ENCODE measurements at regions not wholly inside any gene's neighbourhood (a gene's known extent, or its start where the extent isn't known, plus 50 kb on each side); places are given as distances from the start of the nearest gene placed in this dataset.
"Not testable (repeated sequence)": the region's sequence is repeated elsewhere in the genome, so short reads cannot be mapped to it uniquely, and the experiment has no call there.

DNA sequence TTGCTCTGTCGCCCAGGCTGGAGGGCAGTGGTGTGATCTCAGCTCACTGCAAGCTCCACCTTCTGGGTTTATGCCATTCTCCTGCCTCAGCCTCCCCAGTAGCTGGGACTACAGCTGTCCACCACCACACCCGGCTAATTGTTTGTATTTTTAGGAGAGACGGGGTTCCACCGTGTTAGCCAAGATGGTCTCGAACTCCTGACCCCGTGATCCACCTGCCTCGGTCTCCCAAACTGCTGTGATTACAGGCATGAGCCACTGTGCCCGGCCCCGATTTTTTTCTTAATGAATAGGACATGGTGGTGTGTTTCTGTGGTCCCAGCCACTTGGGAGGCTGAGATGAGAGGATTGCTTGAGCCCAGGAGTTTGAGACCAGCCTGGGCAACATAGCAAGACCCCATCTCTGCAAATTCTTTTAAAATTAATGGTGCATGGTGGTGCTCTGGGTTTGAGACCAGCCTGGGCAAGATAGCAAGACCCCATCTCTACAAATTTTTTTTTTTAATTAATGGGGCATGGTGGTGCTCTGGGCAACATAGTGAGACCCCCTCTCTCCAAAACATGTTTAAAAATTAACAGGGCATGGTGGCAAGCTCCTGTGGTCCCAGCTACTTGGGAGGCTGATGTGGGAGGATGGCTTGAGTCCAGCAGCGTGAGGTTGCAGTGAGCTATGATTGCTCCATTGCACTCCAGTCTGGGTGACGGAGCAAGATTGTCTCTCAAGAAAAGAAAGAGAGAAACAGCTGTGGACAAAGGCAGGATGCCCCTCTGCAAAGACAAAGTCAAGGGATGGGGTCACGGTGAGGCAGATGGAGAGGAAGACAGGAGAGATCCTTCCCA, 4497.2 kb upstream of the OR11H1 start:
- H3K9ac ChIP-seq (ENCODE audit: control insufficient read depth, insufficient read depth, low read length); ATAC-seq; intact Hi-C loops (cut with micrococcal nuclease; ENCODE audit: unreplicated experiment); H3K4me1 ChIP-seq (ENCODE audit: control insufficient read depth, insufficient read depth, low read length); RAD21 ChIA-PET (ENCODE audit: unreplicated experiment); H3K27ac ChIP-seq (ENCODE audit: control insufficient read depth, insufficient read depth); H3K4me3 ChIP-seq; FAIRE-seq; H3K79me2 ChIP-seq (ENCODE audit: control insufficient read depth, insufficient read depth, low read length); H3K27me3 ChIP-seq (replicated peaks in 1 of 2; ENCODE audit: control insufficient read depth in 2 of 2, insufficient read depth in 2 of 2, low read length in 1 of 2); H2AFZ ChIP-seq (ENCODE audit: control insufficient read depth, low read depth, low read length); CTCF ChIA-PET; H4K20me1 ChIP-seq (ENCODE audit: control insufficient read depth, insufficient read depth); DNase-seq (ENCODE audit: low read depth, low spot score); H3K4me2 ChIP-seq (ENCODE audit: control insufficient read depth, insufficient read depth); POLR2A ChIA-PET; H3K36me3 ChIP-seq (ENCODE audit: control insufficient read depth in 2 of 2, insufficient read depth in 2 of 2, low read length in 1 of 2); BruUV-seq (replicated peaks); in situ Hi-C loops (cut with MboI); SMC1A ChIA-PET (ENCODE audit: uncharacterized antibody, unreplicated experiment); H3K9me3 ChIP-seq (replicated peaks; ENCODE audit: control insufficient read depth, insufficient read depth, low read length): not testable (repeated sequence)
- WGBS (ENCODE audit: insufficient coverage, insufficient replicate concordance, low lambda C conversion rate, missing lambda C conversion rate), result 30% methylated on average over 12 of the region's 12 CpGs

DNA sequence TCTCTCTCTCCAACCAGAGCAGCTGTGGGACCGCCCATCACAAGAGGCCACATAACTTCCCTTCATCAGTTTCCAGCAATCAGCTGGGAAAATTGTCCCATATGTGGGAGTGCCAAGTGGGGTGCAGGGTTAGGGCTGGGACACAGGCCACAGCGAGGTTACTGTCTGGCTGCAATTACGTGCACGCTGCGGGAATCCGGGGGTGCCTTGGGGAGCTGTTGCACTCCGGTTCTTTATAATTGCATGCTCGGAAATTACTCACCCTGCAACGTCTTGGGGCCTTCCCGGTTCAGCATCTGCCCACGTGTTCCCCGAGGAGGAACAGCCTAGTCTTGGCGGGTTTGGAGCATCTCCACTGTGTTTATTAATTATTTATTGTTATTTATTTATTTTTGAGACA, 4495.9 kb upstream of the OR11H1 start:
- FAIRE-seq; BruUV-seq (replicated peaks); SMC1A ChIA-PET (ENCODE audit: uncharacterized antibody, unreplicated experiment): not testable (repeated sequence)

DNA sequence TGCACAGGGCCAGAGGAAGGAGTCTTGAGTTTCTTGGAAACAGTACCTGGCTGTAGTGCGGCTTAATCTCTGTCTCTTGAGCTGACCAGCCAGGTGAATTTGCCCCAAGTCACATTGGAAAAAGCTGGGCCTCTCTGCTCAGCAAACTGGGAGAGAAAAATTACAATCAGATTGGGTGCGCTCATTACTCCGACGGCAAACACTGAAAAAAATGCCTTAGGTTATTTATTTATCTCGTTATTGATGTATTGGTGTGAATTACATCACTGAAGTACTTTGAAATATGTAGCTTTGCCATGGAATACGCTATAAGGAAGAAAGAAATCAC, 4493.4 kb upstream of the OR11H1 start:
- H3K4me3 ChIP-seq; H3K79me2 ChIP-seq (ENCODE audit: control insufficient read depth, insufficient read depth, low read length); RAD21 ChIA-PET (ENCODE audit: unreplicated experiment); FAIRE-seq; H3K4me1 ChIP-seq (ENCODE audit: control insufficient read depth, insufficient read depth, low read length); ATAC-seq; H3K27me3 ChIP-seq (replicated peaks in 1 of 2; ENCODE audit: control insufficient read depth in 2 of 2, insufficient read depth in 2 of 2, low read length in 1 of 2); POLR2A ChIA-PET; in situ Hi-C loops (cut with MboI); BruUV-seq (replicated peaks); H3K36me3 ChIP-seq (ENCODE audit: control insufficient read depth in 2 of 2, insufficient read depth in 2 of 2, low read length in 1 of 2); H4K20me1 ChIP-seq (ENCODE audit: control insufficient read depth, insufficient read depth); H3K9me3 ChIP-seq (replicated peaks; ENCODE audit: control insufficient read depth, insufficient read depth, low read length); H3K9ac ChIP-seq (ENCODE audit: control insufficient read depth, insufficient read depth, low read length); CTCF ChIA-PET; H2AFZ ChIP-seq (ENCODE audit: control insufficient read depth, low read depth, low read length); H3K27ac ChIP-seq (ENCODE audit: control insufficient read depth, insufficient read depth); DNase-seq (ENCODE audit: low read depth, low spot score); H3K4me2 ChIP-seq (ENCODE audit: control insufficient read depth, insufficient read depth); intact Hi-C loops (cut with micrococcal nuclease; ENCODE audit: unreplicated experiment); SMC1A ChIA-PET (ENCODE audit: uncharacterized antibody, unreplicated experiment): not testable (repeated sequence)
- 33% methylated on average over 6 of the region's 6 CpGs for WGBS (ENCODE audit: insufficient coverage, insufficient replicate concordance, low lambda C conversion rate, missing lambda C conversion rate)

More for the DNA sequence above, 4495.9 kb upstream of the OR11H1 start:
- DNase-seq (ENCODE audit: low read depth, low spot score); H3K4me3 ChIP-seq; H3K27ac ChIP-seq (ENCODE audit: control insufficient read depth, insufficient read depth); intact Hi-C loops (cut with micrococcal nuclease; ENCODE audit: unreplicated experiment); H3K4me2 ChIP-seq (ENCODE audit: control insufficient read depth, insufficient read depth); POLR2A ChIA-PET; CTCF ChIA-PET; H2AFZ ChIP-seq (ENCODE audit: control insufficient read depth, low read depth, low read length); H3K9me3 ChIP-seq (replicated peaks; ENCODE audit: control insufficient read depth, insufficient read depth, low read length); H3K9ac ChIP-seq (ENCODE audit: control insufficient read depth, insufficient read depth, low read length); in situ Hi-C loops (cut with MboI); H3K27me3 ChIP-seq (replicated peaks in 1 of 2; ENCODE audit: control insufficient read depth in 2 of 2, insufficient read depth in 2 of 2, low read length in 1 of 2); H3K79me2 ChIP-seq (ENCODE audit: control insufficient read depth, insufficient read depth, low read length); RAD21 ChIA-PET (ENCODE audit: unreplicated experiment); H3K4me1 ChIP-seq (ENCODE audit: control insufficient read depth, insufficient read depth, low read length); H3K36me3 ChIP-seq (ENCODE audit: control insufficient read depth in 2 of 2, insufficient read depth in 2 of 2, low read length in 1 of 2); H4K20me1 ChIP-seq (ENCODE audit: control insufficient read depth, insufficient read depth); ATAC-seq: not testable (repeated sequence)
- WGBS (ENCODE audit: insufficient coverage, insufficient replicate concordance, low lambda C conversion rate, missing lambda C conversion rate), result 40% methylated on average over 13 of the region's 13 CpGs

DNA sequence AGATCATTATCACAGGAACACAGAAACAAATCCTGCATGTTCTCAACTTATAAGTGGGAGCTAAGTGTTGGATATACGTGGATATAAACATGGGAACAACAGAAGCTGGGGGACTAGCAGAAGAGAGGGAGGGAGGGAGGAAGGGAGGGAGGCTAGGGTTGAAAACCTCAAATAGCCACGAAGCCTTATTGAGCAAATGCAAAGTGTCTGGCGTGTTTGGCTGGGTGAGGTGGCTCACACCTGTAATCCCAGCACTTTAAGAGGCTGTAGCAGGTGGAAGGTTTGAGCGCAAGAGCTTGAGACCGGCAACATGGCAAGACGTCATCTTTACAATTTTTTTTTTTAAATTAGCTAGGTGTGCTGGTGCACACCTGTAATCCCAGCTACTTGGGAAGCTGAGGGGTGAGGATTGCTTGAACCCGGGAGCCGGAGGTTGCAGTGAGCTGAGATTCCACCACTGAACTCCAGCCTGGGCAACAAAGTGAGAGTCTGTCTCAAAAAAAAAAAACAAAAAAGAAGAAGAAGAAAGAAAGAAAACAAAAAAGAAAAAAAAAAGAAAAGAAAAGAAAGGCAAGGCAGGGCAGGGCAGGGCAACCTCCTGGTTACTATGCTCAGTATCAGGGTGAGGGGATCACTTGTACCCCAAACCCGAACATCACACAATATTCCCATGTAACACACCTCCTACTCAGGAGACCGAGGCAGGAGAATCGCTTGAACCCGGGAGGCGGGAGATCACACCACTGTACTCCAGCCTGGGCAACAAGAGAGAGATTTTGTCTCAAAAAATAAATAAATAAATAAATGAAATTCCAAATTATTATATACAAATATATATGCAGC, 4492.7 kb upstream of the OR11H1 start:
- H3K79me2 ChIP-seq (ENCODE audit: control insufficient read depth, insufficient read depth, low read length); RAD21 ChIA-PET (ENCODE audit: unreplicated experiment); in situ Hi-C loops (cut with MboI); H2AFZ ChIP-seq (ENCODE audit: control insufficient read depth, low read depth, low read length); FAIRE-seq; H3K9me3 ChIP-seq (replicated peaks; ENCODE audit: control insufficient read depth, insufficient read depth, low read length); H3K27ac ChIP-seq (ENCODE audit: control insufficient read depth, insufficient read depth); POLR2A ChIA-PET; H3K4me2 ChIP-seq (ENCODE audit: control insufficient read depth, insufficient read depth); H3K36me3 ChIP-seq (ENCODE audit: control insufficient read depth in 2 of 2, insufficient read depth in 2 of 2, low read length in 1 of 2); H3K9ac ChIP-seq (ENCODE audit: control insufficient read depth, insufficient read depth, low read length); SMC1A ChIA-PET (ENCODE audit: uncharacterized antibody, unreplicated experiment); intact Hi-C loops (cut with micrococcal nuclease; ENCODE audit: unreplicated experiment); CTCF ChIA-PET; H3K4me3 ChIP-seq; BruUV-seq (replicated peaks); H3K27me3 ChIP-seq (replicated peaks in 1 of 2; ENCODE audit: control insufficient read depth in 2 of 2, insufficient read depth in 2 of 2, low read length in 1 of 2); ATAC-seq; H4K20me1 ChIP-seq (ENCODE audit: control insufficient read depth, insufficient read depth); H3K4me1 ChIP-seq (ENCODE audit: control insufficient read depth, insufficient read depth, low read length); DNase-seq (ENCODE audit: low read depth, low spot score): not testable (repeated sequence)
- WGBS (ENCODE audit: insufficient coverage, insufficient replicate concordance, low lambda C conversion rate, missing lambda C conversion rate), result 36% methylated on average over 13 of the region's 13 CpGs

Measured in GM12878 (cell line).